ENCODE measurements at regions not wholly inside any gene's neighbourhood (a gene's known extent, or its start where the extent isn't known, plus 50 kb on each side); places are given as distances from the start of the nearest gene placed in this dataset.

GRCh38 chr3:25273582-25274171, 154.4 kb upstream of the RARB start:
- TF ChIP-seq CTCF (IDR thresholded peaks at IDR 0.05 in 2 of 3, conservative IDR thresholded peaks at IDR 0.05 in 1 of 3; ENCODE audit: control insufficient read depth in 2 of 3, extremely low read depth in 1 of 3, insufficient read depth in 1 of 3, low read depth in 3 of 3, low read length in 3 of 3) (no peak), TAF1 (IDR thresholded peaks at IDR 0.05; ENCODE audit: borderline replicate concordance, low read depth, low read length) (no peak), YY1 (IDR thresholded peaks at IDR 0.05; ENCODE audit: low read depth, low read length) (no peak), NRF1 (conservative IDR thresholded peaks at IDR 0.05; ENCODE audit: low read depth, low read length) (no peak), HDGF (IDR thresholded peaks at IDR 0.05) (no peak), TBL1XR1 (IDR thresholded peaks at IDR 0.05; ENCODE audit: low read depth, low read length) (no peak)

Measured in GM12878 (cell line).